ENCODE measurements at regions not wholly inside any gene's neighbourhood (a gene's known extent, or its start where the extent isn't known, plus 50 kb on each side); places are given as distances from the start of the nearest gene placed in this dataset.

DNA sequence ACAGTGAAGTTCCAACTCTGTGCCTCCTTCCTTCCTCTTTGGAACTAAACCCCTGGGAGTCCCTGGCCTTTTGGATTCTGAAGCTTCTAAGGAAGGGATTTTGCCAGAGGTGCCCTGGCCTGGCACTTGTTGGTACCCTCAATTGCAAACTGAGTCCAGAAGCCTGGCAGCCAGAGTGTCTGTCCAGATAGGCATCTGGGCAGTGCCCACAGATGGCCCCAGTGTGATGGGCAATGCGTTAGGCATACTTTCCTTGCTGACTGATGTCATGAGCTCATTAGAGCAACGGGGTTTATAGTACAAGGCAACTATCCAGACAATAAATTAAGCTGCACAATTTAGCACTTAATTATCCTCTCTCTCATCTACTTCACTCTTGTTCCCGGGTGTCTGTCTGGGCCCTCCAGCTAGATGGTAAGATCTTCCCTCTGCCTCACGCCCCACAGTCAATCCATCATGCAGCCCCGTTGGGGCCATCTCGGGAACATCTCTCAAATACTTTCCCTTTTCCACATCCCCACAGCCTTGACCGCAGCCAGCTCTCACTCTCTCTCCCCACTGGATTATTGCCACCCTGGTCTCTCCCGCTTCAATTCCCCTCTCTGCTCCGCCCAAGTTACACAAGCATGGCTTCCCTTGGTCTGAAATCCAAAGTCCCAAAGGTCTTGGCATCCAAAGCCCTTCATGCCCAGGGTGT lies 157.5 kb upstream of the SMIM23 start:
- Mint-ChIP-seq H3K4me3 (ENCODE audit: low read depth) (no peak overlapping the region), H3K36me3 (ENCODE audit: insufficient read depth) (no peaks in the 10 kb centered on the region), H3K27me3 (peaks cover 74% of the 10 kb centered on the region), H3K4me1 (ENCODE audit: low read depth) (peaks cover 16% of the 10 kb centered on the region), H3K9me3 (ENCODE audit: low read depth) (no peaks in the 10 kb centered on the region), H3K27ac (no peak overlapping the region)
- TF ChIP-seq, protein P1, sequence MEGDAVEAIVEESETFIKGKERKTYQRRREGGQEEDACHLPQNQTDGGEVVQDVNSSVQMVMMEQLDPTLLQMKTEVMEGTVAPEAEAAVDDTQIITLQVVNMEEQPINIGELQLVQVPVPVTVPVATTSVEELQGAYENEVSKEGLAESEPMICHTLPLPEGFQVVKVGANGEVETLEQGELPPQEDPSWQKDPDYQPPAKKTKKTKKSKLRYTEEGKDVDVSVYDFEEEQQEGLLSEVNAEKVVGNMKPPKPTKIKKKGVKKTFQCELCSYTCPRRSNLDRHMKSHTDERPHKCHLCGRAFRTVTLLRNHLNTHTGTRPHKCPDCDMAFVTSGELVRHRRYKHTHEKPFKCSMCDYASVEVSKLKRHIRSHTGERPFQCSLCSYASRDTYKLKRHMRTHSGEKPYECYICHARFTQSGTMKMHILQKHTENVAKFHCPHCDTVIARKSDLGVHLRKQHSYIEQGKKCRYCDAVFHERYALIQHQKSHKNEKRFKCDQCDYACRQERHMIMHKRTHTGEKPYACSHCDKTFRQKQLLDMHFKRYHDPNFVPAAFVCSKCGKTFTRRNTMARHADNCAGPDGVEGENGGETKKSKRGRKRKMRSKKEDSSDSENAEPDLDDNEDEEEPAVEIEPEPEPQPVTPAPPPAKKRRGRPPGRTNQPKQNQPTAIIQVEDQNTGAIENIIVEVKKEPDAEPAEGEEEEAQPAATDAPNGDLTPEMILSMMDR (IDR thresholded peaks at IDR 0.05; ENCODE audit: unreplicated experiment), result no peak
- no peak for DNase-seq (ENCODE audit: low spot score, unreplicated experiment)

DNA sequence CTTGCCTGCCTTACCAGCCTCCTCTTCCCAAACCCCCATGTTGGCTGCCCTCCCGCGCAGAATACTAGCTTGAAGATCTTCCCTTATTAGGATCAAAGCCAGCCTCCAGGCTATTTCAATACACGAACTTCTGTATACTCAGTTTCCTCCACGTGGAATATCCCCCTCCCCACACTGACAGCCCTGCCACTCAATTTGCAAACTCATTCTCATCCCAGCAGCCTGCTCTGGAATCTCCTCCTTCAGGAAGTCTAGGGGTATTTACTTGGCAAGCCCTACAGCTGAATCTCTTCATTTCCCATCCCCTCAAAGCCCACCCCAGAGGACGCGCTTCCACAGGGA lies 157.0 kb upstream of the SMIM23 start:
- Mint-ChIP-seq H3K27me3 (peaks cover 79% of the 10 kb centered on the region), H3K4me3 (ENCODE audit: low read depth) (no peak overlapping the region), H3K27ac (no peak overlapping the region), H3K4me1 (ENCODE audit: low read depth) (peaks cover 10% of the 10 kb centered on the region), H3K36me3 (ENCODE audit: insufficient read depth) (no peaks in the 10 kb centered on the region), H3K9me3 (ENCODE audit: low read depth) (no peaks in the 10 kb centered on the region)
- no peak for DNase-seq (ENCODE audit: low spot score, unreplicated experiment)
- TF ChIP-seq, protein P1 (IDR thresholded peaks at IDR 0.05; ENCODE audit: unreplicated experiment), result no peak

DNA sequence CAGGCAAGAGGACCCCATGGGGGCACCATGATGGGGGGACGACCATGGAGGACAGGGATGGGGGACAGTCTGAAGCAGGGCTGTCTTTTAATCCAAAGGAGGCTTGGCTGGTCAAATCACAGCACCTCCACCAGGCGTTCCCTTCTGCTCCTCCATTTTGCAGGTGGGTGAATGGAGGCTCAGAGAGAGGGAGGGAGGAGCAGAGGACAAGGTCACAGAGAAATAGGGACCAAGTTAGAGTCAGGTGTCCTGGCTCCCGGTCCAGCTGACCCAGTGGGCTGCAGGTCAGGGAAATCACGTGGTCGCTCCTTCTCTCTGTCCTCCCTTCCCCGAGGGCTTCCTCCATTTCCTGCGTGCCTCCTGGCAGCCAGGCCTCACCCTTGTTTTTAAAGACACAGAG lies 156.4 kb upstream of the SMIM23 start:
- H3K4me3 Mint-ChIP-seq (ENCODE audit: low read depth), result no peak overlapping the region
- H3K27ac Mint-ChIP-seq, result no peak overlapping the region
- H3K4me1 Mint-ChIP-seq (ENCODE audit: low read depth), result peaks cover 6% of the 10 kb centered on the region
- H3K9me3 Mint-ChIP-seq (ENCODE audit: low read depth), result no peaks in the 10 kb centered on the region
- H3K27me3 Mint-ChIP-seq, result peaks cover 83% of the 10 kb centered on the region
- no peaks in the 10 kb centered on the region for H3K36me3 Mint-ChIP-seq (ENCODE audit: insufficient read depth)
- DNase-seq (ENCODE audit: low spot score, unreplicated experiment), result no peak
- TF ChIP-seq, protein P1 (IDR thresholded peaks at IDR 0.05; ENCODE audit: unreplicated experiment), result no peak

DNA sequence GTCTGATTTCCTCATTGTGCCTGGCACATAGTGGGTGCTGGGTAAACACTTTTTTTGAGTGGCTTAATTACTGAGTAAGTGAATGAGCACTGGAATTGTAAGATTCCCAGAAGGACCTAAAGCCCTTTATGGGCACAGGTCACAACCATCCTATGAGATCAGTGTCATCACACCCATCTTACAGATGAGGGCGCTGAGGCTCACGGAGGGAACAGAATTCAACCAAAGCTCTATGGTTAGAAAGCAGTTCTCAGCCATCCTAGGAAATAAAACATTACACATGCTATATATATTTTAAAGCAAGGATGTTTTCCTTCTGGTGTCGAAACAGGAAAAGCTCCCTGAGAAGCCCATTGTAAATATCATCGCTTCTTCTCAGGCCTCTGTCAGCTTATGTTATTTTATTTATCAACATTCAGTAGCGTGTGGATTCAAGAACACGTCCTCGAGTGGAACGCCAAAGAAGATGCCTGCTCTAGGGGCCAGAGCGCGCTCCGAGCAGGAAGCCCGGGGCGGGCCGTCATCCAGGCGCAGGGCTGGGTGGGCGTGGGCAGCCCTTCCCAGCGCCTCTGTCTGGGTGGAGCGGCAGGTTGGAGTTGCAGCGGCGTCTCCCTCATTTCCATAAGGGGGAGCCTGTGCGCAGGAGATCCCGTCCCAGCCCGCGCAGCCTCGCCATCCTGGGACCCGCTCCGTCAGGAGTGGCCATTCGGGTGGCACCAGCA lies 155.8 kb upstream of the SMIM23 start:
- no peak overlapping the region for H3K27ac Mint-ChIP-seq
- H3K4me1 Mint-ChIP-seq (ENCODE audit: low read depth), result peaks cover 5% of the 10 kb centered on the region
- peak; percentile 46 for DNase-seq (ENCODE audit: low spot score, unreplicated experiment)
- peaks cover 81% of the 10 kb centered on the region for H3K27me3 Mint-ChIP-seq
- H3K4me3 Mint-ChIP-seq (ENCODE audit: low read depth), result no peak overlapping the region
- no peaks in the 10 kb centered on the region for H3K36me3 Mint-ChIP-seq (ENCODE audit: insufficient read depth)
- TF ChIP-seq, protein P1 (IDR thresholded peaks at IDR 0.05; ENCODE audit: unreplicated experiment), result peak; percentile 51
- no peaks in the 10 kb centered on the region for H3K9me3 Mint-ChIP-seq (ENCODE audit: low read depth)

DNA sequence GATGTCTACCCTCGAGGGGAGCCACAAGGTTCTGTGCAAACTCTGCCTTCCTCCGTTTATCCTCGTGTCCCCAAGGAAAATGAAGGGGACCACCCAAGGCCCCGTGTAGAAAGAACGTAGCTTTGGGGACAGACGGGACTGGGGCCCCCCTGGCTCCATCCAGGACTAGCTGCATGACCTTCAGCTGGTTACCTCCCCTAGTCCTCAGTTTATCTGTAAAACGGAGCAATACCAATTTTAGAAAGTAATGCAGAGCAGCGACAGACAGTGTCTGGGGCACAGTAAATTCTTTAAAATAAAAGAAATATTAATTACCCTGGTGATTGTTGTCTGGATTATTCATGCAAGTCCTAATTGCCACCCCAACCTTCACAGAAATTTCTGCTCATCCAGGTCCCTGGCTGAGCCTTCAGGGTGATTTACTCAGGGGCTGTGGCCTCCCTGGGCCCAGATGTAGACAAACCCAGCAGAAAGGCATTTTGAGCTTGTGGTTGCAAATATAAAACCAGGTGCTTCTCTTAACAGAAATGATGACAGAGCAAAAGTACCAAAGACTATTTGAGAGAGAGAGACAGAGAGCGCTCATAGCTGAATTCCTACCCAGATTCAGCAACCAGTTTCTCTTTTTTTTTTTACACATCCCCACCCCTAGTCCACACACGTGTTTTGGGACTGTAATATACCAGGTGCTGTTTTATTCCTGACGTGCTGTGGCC lies 155.1 kb upstream of the SMIM23 start:
- TF ChIP-seq, protein P1 (IDR thresholded peaks at IDR 0.05; ENCODE audit: unreplicated experiment), result no peak
- Mint-ChIP-seq H3K4me3 (ENCODE audit: low read depth) (no peak overlapping the region), H3K4me1 (ENCODE audit: low read depth) (peaks cover 5% of the 10 kb centered on the region), H3K9me3 (ENCODE audit: low read depth) (no peaks in the 10 kb centered on the region), H3K27me3 (peaks cover 83% of the 10 kb centered on the region), H3K36me3 (ENCODE audit: insufficient read depth) (no peaks in the 10 kb centered on the region), H3K27ac (no peak overlapping the region)
- DNase-seq (ENCODE audit: low spot score, unreplicated experiment), result no peak
